WTC11 (cell line): ENCODE measurements at regions not wholly inside any gene's neighbourhood (a gene's known extent, or its start where the extent isn't known, plus 50 kb on each side); places are given as distances from the start of the nearest gene placed in this dataset.

Experiments
- ATAC-seq: fragments of 200-7000 bp; cut with Tn5 transposase; 2 replicates; pipeline ENCODE4 v1.10.0; 2021; ENCODE audit warnings: mild to moderate bottlenecking, moderate library complexity
- CTCF ChIA-PET: fragments of 300-600 bp; sonication (Branson Sonifier 250); formaldehyde crosslinking; loops from one replicate; lab custom pipeline; 2021; ENCODE audit warnings: antibody characterized with exemption; lab: Charles Lee
- POLR2A ChIA-PET: fragments of 350-600 bp; sonication (Branson Sonifier 250); formaldehyde crosslinking; loops from one replicate; lab custom pipeline; 2021; ENCODE audit warnings: antibody characterized with exemption; lab: Charles Lee
- DNase-seq: peaks from one replicate; pipeline ENCODE4 v3.0.0; 2021; ENCODE audit warnings: low spot score
- H3K27ac Mint-ChIP-seq: 2 replicates; pipeline ENCODE4 v1.8.0; 2021; ENCODE audit warnings: mixed read lengths
- H3K27me3 Mint-ChIP-seq: 2 replicates; pipeline ENCODE4 v1.8.0; 2021; ENCODE audit warnings: low read depth, mild to moderate bottlenecking, moderate library complexity, mixed read lengths
- H3K36me3 Mint-ChIP-seq: 2 replicates; pipeline ENCODE4 v1.8.0; 2021; ENCODE audit warnings: mixed read lengths
- H3K4me1 Mint-ChIP-seq: 2 replicates; pipeline ENCODE4 v1.8.0; 2022; ENCODE audit warnings: mixed read lengths
- H3K4me3 Mint-ChIP-seq: 2 replicates; pipeline ENCODE4 v1.8.0; 2021; ENCODE audit warnings: mild to moderate bottlenecking, moderate library complexity, mixed read lengths
- H3K9me3 Mint-ChIP-seq: 2 replicates; pipeline ENCODE4 v1.8.0; 2021; ENCODE audit warnings: mixed read lengths
- AFF4 ChIP-seq: sonication (generic); formaldehyde crosslinking; IDR thresholded peaks from 2 replicates; pipeline ENCODE4 v1.8.1; 2023; ENCODE audit warnings: mild to moderate bottlenecking, missing genetic modification reagents, borderline replicate concordance
- EMX1 ChIP-seq: fragments of 250-450 bp; sonication (Bioruptor Pico); IDR thresholded peaks from 2 replicates; pipeline ENCODE4 v1.8.0; 2021; ENCODE audit warnings: mild to moderate bottlenecking
- HMGXB4 ChIP-seq: sonication (generic); formaldehyde crosslinking; IDR thresholded peaks from 2 replicates; pipeline ENCODE4 v1.8.1; 2023; ENCODE audit warnings: mild to moderate bottlenecking, moderate library complexity, missing genetic modification reagents
- NFATC4 ChIP-seq: fragments of 250-450 bp; sonication (Bioruptor Pico); IDR thresholded peaks from 2 replicates; pipeline ENCODE4 v1.9.0; 2021; ENCODE audit warnings: mild to moderate bottlenecking
- PRDM15 ChIP-seq: sonication (generic); formaldehyde crosslinking; IDR thresholded peaks from 2 replicates; pipeline ENCODE4 v1.8.0; 2022; ENCODE audit warnings: missing genetic modification reagents
- PREB ChIP-seq: sonication (generic); formaldehyde crosslinking; IDR thresholded peaks from 2 replicates; pipeline ENCODE4 v1.8.1; 2022; ENCODE audit warnings: mild to moderate bottlenecking, missing genetic modification reagents, moderate library complexity, borderline replicate concordance
- USF1 ChIP-seq: sonication (generic); formaldehyde crosslinking; IDR thresholded peaks from 2 replicates; pipeline ENCODE4 v1.8.0; 2022; ENCODE audit warnings: mild to moderate bottlenecking, missing genetic modification reagents
- ZNF396 ChIP-seq: fragments of 250-450 bp; sonication (Bioruptor Pico); IDR thresholded peaks from 2 replicates; pipeline ENCODE4 v1.8.0; 2021; ENCODE audit warnings: mild to moderate bottlenecking, moderate library complexity, borderline replicate concordance
- ZNF425 ChIP-seq: fragments of 250-450 bp; sonication (Bioruptor Pico); conservative IDR thresholded peaks from 2 replicates; pipeline ENCODE4 v1.9.0; 2021; ENCODE audit warnings: mild to moderate bottlenecking
- ZSCAN18 ChIP-seq: fragments of 250-450 bp; sonication (Bioruptor Pico); IDR thresholded peaks from 2 replicates; pipeline ENCODE4 v2.1.2; 2022; ENCODE audit warnings: mild to moderate bottlenecking, moderate library complexity

GRCh38 chr11:23227078-23227445, 366.8 kb upstream of the CCDC179 start:
- no peak overlapping the region for H3K27ac Mint-ChIP-seq
- no peaks in the 10 kb centered on the region for H3K27me3 Mint-ChIP-seq
- POLR2A ChIA-PET, result no interaction called here
- no peaks in the 10 kb centered on the region for H3K9me3 Mint-ChIP-seq
- no peaks in the 10 kb centered on the region for H3K36me3 Mint-ChIP-seq
- TF ChIP-seq ZNF425 (CRISPR knock-in tag) (no peak), AFF4 (no peak), USF1 (CRISPR knock-in tag) (no peak), HMGXB4 (no peak), PREB (CRISPR knock-in tag) (no peak), EMX1 (CRISPR knock-in tag) (no peak), ZSCAN18 (CRISPR knock-in tag) (no peak), NFATC4 (CRISPR knock-in tag) (no peak), ZNF396 (CRISPR knock-in tag) (no peak), PRDM15 (CRISPR knock-in tag) (no peak)
- TF ChIP-seq, all 79 proteins: peak for 0
- H3K4me3 Mint-ChIP-seq, result no peak overlapping the region
- ATAC-seq, result no peak
- CTCF ChIA-PET, result no interaction called here
- no peak for DNase-seq
- H3K4me1 Mint-ChIP-seq, result peaks cover 6% of the 10 kb centered on the region
